ENCODE measurements at regions not wholly inside any gene's neighbourhood (a gene's known extent, or its start where the extent isn't known, plus 50 kb on each side); places are given as distances from the start of the nearest gene placed in this dataset.

- peaks cover 4% of the 10 kb centered on the region for H3K4me1 ChIP-seq (ENCODE audit: control insufficient read depth, insufficient read depth, low read length)
- no peaks in the 10 kb centered on the region for H3K9me3 ChIP-seq (ENCODE audit: control insufficient read depth, low read length)
- H3K4me3 ChIP-seq (ENCODE audit: low read length): no peak overlapping the region
- H3K27me3 ChIP-seq (replicated peaks; ENCODE audit: control insufficient read depth, insufficient read depth, low read length): no peaks in the 10 kb centered on the region
- peak; percentile 73 for DNase-seq (ENCODE audit: low read depth)
- H3K9ac ChIP-seq (ENCODE audit: low read length): no peak overlapping the region
- no peaks in the 10 kb centered on the region for H3K36me3 ChIP-seq (ENCODE audit: control insufficient read depth, insufficient read depth, low read length, severe bottlenecking)
These were observed 97.4 kb upstream of the LHCGR start for GRCh38 chr2:48852938-48853337.

GRCh38 chr2:48851161-48851560, 95.6 kb upstream of the LHCGR start:
- peak; percentile 17 for DNase-seq (ENCODE audit: low read depth)
- H3K36me3 ChIP-seq (ENCODE audit: control insufficient read depth, insufficient read depth, low read length, severe bottlenecking): no peaks in the 10 kb centered on the region
- H3K9me3 ChIP-seq (ENCODE audit: control insufficient read depth, low read length): no peaks in the 10 kb centered on the region
- H3K4me3 ChIP-seq (ENCODE audit: low read length): no peak overlapping the region
- peaks cover 4% of the 10 kb centered on the region for H3K4me1 ChIP-seq (ENCODE audit: control insufficient read depth, insufficient read depth, low read length)
- H3K9ac ChIP-seq (ENCODE audit: low read length): no peak overlapping the region
- H3K27me3 ChIP-seq (replicated peaks; ENCODE audit: control insufficient read depth, insufficient read depth, low read length): peaks cover 3% of the 10 kb centered on the region

GRCh38 chr2:48849770-48850169, 94.2 kb upstream of the LHCGR start:
- Histone ChIP-seq H3K9ac (ENCODE audit: low read length) (no peak overlapping the region), H3K4me3 (ENCODE audit: low read length) (no peak overlapping the region), H3K27me3 (replicated peaks; ENCODE audit: control insufficient read depth, insufficient read depth, low read length) (peaks cover 4% of the 10 kb centered on the region), H3K36me3 (ENCODE audit: control insufficient read depth, insufficient read depth, low read length, severe bottlenecking) (no peaks in the 10 kb centered on the region), H3K9me3 (ENCODE audit: control insufficient read depth, low read length) (no peaks in the 10 kb centered on the region), H3K4me1 (ENCODE audit: control insufficient read depth, insufficient read depth, low read length) (peaks cover 4% of the 10 kb centered on the region)
- peak; percentile 44 for DNase-seq (ENCODE audit: low read depth)

GRCh38 chr2:48845684-48846083, 90.2 kb upstream of the LHCGR start:
- DNase-seq (ENCODE audit: low read depth): no peak
- Histone ChIP-seq H3K4me3 (ENCODE audit: low read length) (no peak overlapping the region), H3K9me3 (ENCODE audit: control insufficient read depth, low read length) (peaks cover 2% of the 10 kb centered on the region), H3K4me1 (ENCODE audit: control insufficient read depth, insufficient read depth, low read length) (no peaks in the 10 kb centered on the region), H3K36me3 (ENCODE audit: control insufficient read depth, insufficient read depth, low read length, severe bottlenecking) (no peaks in the 10 kb centered on the region), H3K27me3 (replicated peaks; ENCODE audit: control insufficient read depth, insufficient read depth, low read length) (peaks cover 6% of the 10 kb centered on the region), H3K9ac (ENCODE audit: low read length) (no peak overlapping the region)

GRCh38 chr2:48844417-48845155, 89.1 kb upstream of the LHCGR start:
- no peak overlapping the region for H3K4me3 ChIP-seq (ENCODE audit: low read length)
- H3K9ac ChIP-seq (ENCODE audit: low read length): no peak overlapping the region
- DNase-seq (ENCODE audit: low read depth): peak; percentile 46
- H3K27me3 ChIP-seq (replicated peaks; ENCODE audit: control insufficient read depth, insufficient read depth, low read length): peaks cover 6% of the 10 kb centered on the region
- peaks cover 2% of the 10 kb centered on the region for H3K9me3 ChIP-seq (ENCODE audit: control insufficient read depth, low read length)
- no peaks in the 10 kb centered on the region for H3K36me3 ChIP-seq (ENCODE audit: control insufficient read depth, insufficient read depth, low read length, severe bottlenecking)
- no peaks in the 10 kb centered on the region for H3K4me1 ChIP-seq (ENCODE audit: control insufficient read depth, insufficient read depth, low read length)

- Histone ChIP-seq H3K4me1 (ENCODE audit: control insufficient read depth, insufficient read depth, low read length) (no peaks in the 10 kb centered on the region), H3K4me3 (ENCODE audit: low read length) (no peak overlapping the region), H3K36me3 (ENCODE audit: control insufficient read depth, insufficient read depth, low read length, severe bottlenecking) (no peaks in the 10 kb centered on the region), H3K9ac (ENCODE audit: low read length) (no peak overlapping the region), H3K9me3 (ENCODE audit: control insufficient read depth, low read length) (peaks cover 6% of the 10 kb centered on the region), H3K27me3 (replicated peaks; ENCODE audit: control insufficient read depth, insufficient read depth, low read length) (peaks cover 3% of the 10 kb centered on the region)
- no peak for DNase-seq (ENCODE audit: low read depth)
These were observed 85.6 kb upstream of the LHCGR start for GRCh38 chr2:48841126-48841525.

GRCh38 chr2:48838029-48838428, 82.5 kb upstream of the LHCGR start:
- Histone ChIP-seq H3K27me3 (replicated peaks; ENCODE audit: control insufficient read depth, insufficient read depth, low read length) (peaks cover 3% of the 10 kb centered on the region), H3K9me3 (ENCODE audit: control insufficient read depth, low read length) (peaks cover 6% of the 10 kb centered on the region), H3K4me3 (ENCODE audit: low read length) (no peak overlapping the region), H3K4me1 (ENCODE audit: control insufficient read depth, insufficient read depth, low read length) (no peaks in the 10 kb centered on the region), H3K9ac (ENCODE audit: low read length) (no peak overlapping the region), H3K36me3 (ENCODE audit: control insufficient read depth, insufficient read depth, low read length, severe bottlenecking) (no peaks in the 10 kb centered on the region)
- DNase-seq (ENCODE audit: low read depth): no peak

- no peaks in the 10 kb centered on the region for H3K27me3 ChIP-seq (replicated peaks; ENCODE audit: control insufficient read depth, insufficient read depth, low read length)
- H3K36me3 ChIP-seq (ENCODE audit: control insufficient read depth, insufficient read depth, low read length, severe bottlenecking): no peaks in the 10 kb centered on the region
- H3K4me3 ChIP-seq (ENCODE audit: low read length): no peak overlapping the region
- H3K9me3 ChIP-seq (ENCODE audit: control insufficient read depth, low read length): no peaks in the 10 kb centered on the region
- H3K9ac ChIP-seq (ENCODE audit: low read length): no peak overlapping the region
- no peak for DNase-seq (ENCODE audit: low read depth)
- no peaks in the 10 kb centered on the region for H3K4me1 ChIP-seq (ENCODE audit: control insufficient read depth, insufficient read depth, low read length)
These were observed 74.0 kb upstream of the LHCGR start for GRCh38 chr2:48829569-48829968.

GRCh38 chr2:48829036-48829435, 73.5 kb upstream of the LHCGR start:
- H3K9ac ChIP-seq (ENCODE audit: low read length): no peak overlapping the region
- no peaks in the 10 kb centered on the region for H3K4me1 ChIP-seq (ENCODE audit: control insufficient read depth, insufficient read depth, low read length)
- H3K36me3 ChIP-seq (ENCODE audit: control insufficient read depth, insufficient read depth, low read length, severe bottlenecking): no peaks in the 10 kb centered on the region
- H3K27me3 ChIP-seq (replicated peaks; ENCODE audit: control insufficient read depth, insufficient read depth, low read length): no peaks in the 10 kb centered on the region
- peak; percentile 52 for DNase-seq (ENCODE audit: low read depth)
- H3K9me3 ChIP-seq (ENCODE audit: control insufficient read depth, low read length): no peaks in the 10 kb centered on the region
- H3K4me3 ChIP-seq (ENCODE audit: low read length): no peak overlapping the region

- no peaks in the 10 kb centered on the region for H3K36me3 ChIP-seq (ENCODE audit: control insufficient read depth, insufficient read depth, low read length, severe bottlenecking)
- H3K27me3 ChIP-seq (replicated peaks; ENCODE audit: control insufficient read depth, insufficient read depth, low read length): no peaks in the 10 kb centered on the region
- no peak overlapping the region for H3K9ac ChIP-seq (ENCODE audit: low read length)
- H3K4me1 ChIP-seq (ENCODE audit: control insufficient read depth, insufficient read depth, low read length): no peaks in the 10 kb centered on the region
- DNase-seq (ENCODE audit: low read depth): no peak
- H3K9me3 ChIP-seq (ENCODE audit: control insufficient read depth, low read length): no peaks in the 10 kb centered on the region
- H3K4me3 ChIP-seq (ENCODE audit: low read length): no peak overlapping the region
These were observed 71.5 kb upstream of the LHCGR start for GRCh38 chr2:48826986-48827385.

- peak; percentile 1 for DNase-seq (ENCODE audit: low read depth)
- Histone ChIP-seq H3K4me3 (ENCODE audit: low read length) (no peak overlapping the region), H3K9me3 (ENCODE audit: control insufficient read depth, low read length) (no peaks in the 10 kb centered on the region), H3K9ac (ENCODE audit: low read length) (no peak overlapping the region), H3K4me1 (ENCODE audit: control insufficient read depth, insufficient read depth, low read length) (no peaks in the 10 kb centered on the region), H3K27me3 (replicated peaks; ENCODE audit: control insufficient read depth, insufficient read depth, low read length) (no peaks in the 10 kb centered on the region), H3K36me3 (ENCODE audit: control insufficient read depth, insufficient read depth, low read length, severe bottlenecking) (no peaks in the 10 kb centered on the region)
These were observed 68.6 kb upstream of the LHCGR start for GRCh38 chr2:48824116-48824515.

GRCh38 chr2:48819206-48819735, 63.7 kb upstream of the LHCGR start:
- no peak overlapping the region for H3K4me3 ChIP-seq (ENCODE audit: low read length)
- H3K27me3 ChIP-seq (replicated peaks; ENCODE audit: control insufficient read depth, insufficient read depth, low read length): no peaks in the 10 kb centered on the region
- H3K9me3 ChIP-seq (ENCODE audit: control insufficient read depth, low read length): no peaks in the 10 kb centered on the region
- no peak overlapping the region for H3K9ac ChIP-seq (ENCODE audit: low read length)
- no peaks in the 10 kb centered on the region for H3K36me3 ChIP-seq (ENCODE audit: control insufficient read depth, insufficient read depth, low read length, severe bottlenecking)
- H3K4me1 ChIP-seq (ENCODE audit: control insufficient read depth, insufficient read depth, low read length): no peaks in the 10 kb centered on the region
- no peak for DNase-seq (ENCODE audit: low read depth)

All from adipocyte (in vitro differentiated cells).